MM.1S (cell line): ENCODE measurements at regions not wholly inside any gene's neighbourhood (a gene's known extent, or its start where the extent isn't known, plus 50 kb on each side); places are given as distances from the start of the nearest gene placed in this dataset.

Source experiments
- DNase-seq: peaks from one replicate; pipeline ENCODE4 v3.0.0-alpha.2; 2015
- H2AFZ ChIP-seq: fragments of 300-600 bp; sonication (generic); 2 replicates; pipeline ENCODE4 v1.6.0; 2016; ENCODE audit warnings: antibody characterized with exemption, low read length
- H3F3A ChIP-seq: fragments of 300-600 bp; sonication (generic); 2 replicates; pipeline ENCODE4 v1.6.1; 2016; ENCODE audit warnings: mild to moderate bottlenecking, antibody characterized with exemption, low read length, moderate library complexity, mixed read lengths; ENCODE audit not compliant: insufficient read depth
- H3K27ac ChIP-seq: fragments of 300-600 bp; sonication (generic); 2 replicates; pipeline ENCODE4 v1.5.1; 2016; ENCODE audit warnings: mild to moderate bottlenecking, low read length
- H3K27me3 ChIP-seq: fragments of 300-600 bp; sonication (generic); replicated peaks from 2 replicates; pipeline ENCODE4 v1.6.0; 2016; ENCODE audit warnings: low read length; ENCODE audit not compliant: insufficient read depth
- H3K36me3 ChIP-seq: fragments of 300-600 bp; sonication (generic); replicated peaks from 2 replicates; pipeline ENCODE4 v1.6.1; 2016; ENCODE audit warnings: mild to moderate bottlenecking, low read length, mixed read lengths; ENCODE audit not compliant: insufficient read depth
- H3K4me1 ChIP-seq: fragments of 300-600 bp; sonication (generic); 2 replicates; pipeline ENCODE4 v1.6.1; 2016; ENCODE audit warnings: low read length, mixed read lengths
- H3K4me2 ChIP-seq: fragments of 300-600 bp; sonication (generic); 2 replicates; pipeline ENCODE4 v1.6.0; 2016; ENCODE audit warnings: low read depth, low read length
- H3K4me3 ChIP-seq: fragments of 300-600 bp; sonication (generic); 2 replicates; pipeline ENCODE4 v1.5.1; 2016; ENCODE audit warnings: low read length, mixed read lengths
- H3K79me2 ChIP-seq: fragments of 300-600 bp; sonication (generic); 2 replicates; pipeline ENCODE4 v1.6.1; 2016; ENCODE audit warnings: mixed run types, low read length, mixed read lengths
- H3K9ac ChIP-seq: fragments of 300-600 bp; sonication (generic); 2 replicates; pipeline ENCODE4 v1.6.1; 2016; ENCODE audit warnings: low read length, mixed read lengths
- H3K9me2 ChIP-seq: fragments of 300-600 bp; sonication (generic); replicated peaks from 2 replicates; pipeline ENCODE4 v1.6.1; 2016; ENCODE audit warnings: mild to moderate bottlenecking, low read length, mixed read lengths; ENCODE audit not compliant: insufficient read depth
- H3K9me3 ChIP-seq: fragments of 300-600 bp; sonication (generic); replicated peaks from 2 replicates; pipeline ENCODE4 v1.6.1; 2016; ENCODE audit warnings: mild to moderate bottlenecking, low read length, mixed read lengths; ENCODE audit not compliant: insufficient read depth
- H4K20me1 ChIP-seq: fragments of 300-600 bp; sonication (generic); 2 replicates; pipeline ENCODE4 v1.6.1; 2016; ENCODE audit warnings: mild to moderate bottlenecking, low read length, moderate library complexity, mixed read lengths; ENCODE audit not compliant: insufficient read depth
- EZH2 ChIP-seq: fragments of 300-600 bp; sonication (generic); optimal IDR thresholded peaks from 2 replicates; pipeline ENCODE3; 2017; ENCODE audit warnings: low read depth, mild to moderate bottlenecking, antibody characterized with exemption, low read length, mixed read lengths
- EZH2phosphoT487 ChIP-seq: fragments of 300-600 bp; sonication (generic); IDR thresholded peaks from 2 replicates; pipeline ENCODE4 v1.6.1; 2018; ENCODE audit warnings: antibody characterized with exemption, low read length
- TF ChIP-seq, protein P1 (sequence below): fragments of 300-600 bp; sonication (generic); IDR thresholded peaks from 2 replicates; pipeline ENCODE4 v1.5.1; 2016; ENCODE audit warnings: antibody characterized with exemption, low read length, mixed read lengths

DNA sequence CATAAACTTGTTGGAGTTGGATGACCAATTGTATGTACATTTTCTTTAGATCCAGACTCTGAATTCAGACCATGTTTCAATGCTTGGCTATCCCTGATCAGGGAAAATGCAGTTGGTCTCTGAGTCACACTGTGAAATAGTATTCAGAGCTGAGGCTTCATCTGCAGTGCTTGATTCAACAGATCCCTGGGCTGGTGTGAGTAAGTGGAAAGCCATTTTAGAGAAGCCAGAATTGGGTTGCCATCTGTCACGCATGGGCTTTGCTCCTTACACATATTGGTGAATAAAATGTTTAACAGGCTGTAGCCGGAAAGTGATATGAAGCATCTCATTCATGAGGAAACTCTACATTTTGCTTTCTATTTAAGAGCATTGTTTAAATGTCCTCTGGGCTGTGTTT lies 50.0 kb upstream of the ACYP2 start:
- H3K79me2 ChIP-seq = no peaks in the 10 kb centered on the region
- H3K4me3 ChIP-seq = no peak overlapping the region
- H3K9ac ChIP-seq = no peak overlapping the region
- H3K4me2 ChIP-seq = no peak overlapping the region
- TF ChIP-seq EZH2phosphoT487 = no peak
- TF ChIP-seq, protein P1, sequence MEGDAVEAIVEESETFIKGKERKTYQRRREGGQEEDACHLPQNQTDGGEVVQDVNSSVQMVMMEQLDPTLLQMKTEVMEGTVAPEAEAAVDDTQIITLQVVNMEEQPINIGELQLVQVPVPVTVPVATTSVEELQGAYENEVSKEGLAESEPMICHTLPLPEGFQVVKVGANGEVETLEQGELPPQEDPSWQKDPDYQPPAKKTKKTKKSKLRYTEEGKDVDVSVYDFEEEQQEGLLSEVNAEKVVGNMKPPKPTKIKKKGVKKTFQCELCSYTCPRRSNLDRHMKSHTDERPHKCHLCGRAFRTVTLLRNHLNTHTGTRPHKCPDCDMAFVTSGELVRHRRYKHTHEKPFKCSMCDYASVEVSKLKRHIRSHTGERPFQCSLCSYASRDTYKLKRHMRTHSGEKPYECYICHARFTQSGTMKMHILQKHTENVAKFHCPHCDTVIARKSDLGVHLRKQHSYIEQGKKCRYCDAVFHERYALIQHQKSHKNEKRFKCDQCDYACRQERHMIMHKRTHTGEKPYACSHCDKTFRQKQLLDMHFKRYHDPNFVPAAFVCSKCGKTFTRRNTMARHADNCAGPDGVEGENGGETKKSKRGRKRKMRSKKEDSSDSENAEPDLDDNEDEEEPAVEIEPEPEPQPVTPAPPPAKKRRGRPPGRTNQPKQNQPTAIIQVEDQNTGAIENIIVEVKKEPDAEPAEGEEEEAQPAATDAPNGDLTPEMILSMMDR = no peak
- TF ChIP-seq EZH2 = no peak
- peaks cover 30% of the 10 kb centered on the region for H3K4me1 ChIP-seq
- H3F3A ChIP-seq = no peaks in the 10 kb centered on the region
- no peak for DNase-seq
- no peaks in the 10 kb centered on the region for H3K9me2 ChIP-seq
- no peaks in the 10 kb centered on the region for H3K27me3 ChIP-seq
- no peaks in the 10 kb centered on the region for H4K20me1 ChIP-seq
- no peaks in the 10 kb centered on the region for H3K9me3 ChIP-seq
- H3K36me3 ChIP-seq = no peaks in the 10 kb centered on the region
- H3K27ac ChIP-seq = no peak overlapping the region
- H2AFZ ChIP-seq = no peak overlapping the region

DNA sequence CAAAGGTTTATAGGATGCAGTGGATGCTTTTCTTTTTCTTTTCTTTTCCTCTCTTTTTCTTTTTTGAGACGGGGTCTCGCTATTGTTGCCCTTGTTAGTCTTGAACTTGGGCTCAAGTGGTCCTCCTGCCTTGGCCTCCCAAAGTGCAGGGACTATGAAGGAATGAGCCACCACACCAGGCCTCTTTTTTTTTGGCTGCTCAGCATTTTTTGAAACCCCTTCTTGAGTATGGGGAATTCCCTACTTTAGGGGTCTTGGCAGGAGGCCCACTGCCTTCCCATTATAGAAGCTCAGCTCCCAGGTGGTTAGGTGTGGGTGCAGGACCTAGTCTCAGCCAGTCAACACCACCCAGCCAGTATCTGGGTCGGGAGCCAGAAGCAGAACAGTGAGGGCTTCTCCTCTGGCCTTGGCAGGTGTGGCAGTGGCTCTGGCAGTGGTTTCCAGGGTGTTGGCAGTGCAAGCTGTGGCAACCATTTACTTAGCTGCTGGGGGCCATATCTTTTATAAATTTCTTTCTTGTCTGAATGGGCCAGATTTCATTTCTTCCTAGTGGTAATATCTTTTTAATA lies 51.4 kb upstream of the ACYP2 start:
- TF ChIP-seq, protein P1 = no peak
- TF ChIP-seq EZH2phosphoT487 (no peak), EZH2 (no peak)
- Histone ChIP-seq H3K27ac (no peak overlapping the region), H3K4me1 (peaks cover 30% of the 10 kb centered on the region), H3K9ac (no peak overlapping the region), H3K36me3 (no peaks in the 10 kb centered on the region), H3F3A (no peaks in the 10 kb centered on the region), H3K9me3 (no peaks in the 10 kb centered on the region), H3K4me3 (no peak overlapping the region), H2AFZ (no peak overlapping the region), H4K20me1 (no peaks in the 10 kb centered on the region), H3K4me2 (no peak overlapping the region), H3K79me2 (no peaks in the 10 kb centered on the region), H3K9me2 (no peaks in the 10 kb centered on the region), H3K27me3 (no peaks in the 10 kb centered on the region)
- DNase-seq = no peak

DNA sequence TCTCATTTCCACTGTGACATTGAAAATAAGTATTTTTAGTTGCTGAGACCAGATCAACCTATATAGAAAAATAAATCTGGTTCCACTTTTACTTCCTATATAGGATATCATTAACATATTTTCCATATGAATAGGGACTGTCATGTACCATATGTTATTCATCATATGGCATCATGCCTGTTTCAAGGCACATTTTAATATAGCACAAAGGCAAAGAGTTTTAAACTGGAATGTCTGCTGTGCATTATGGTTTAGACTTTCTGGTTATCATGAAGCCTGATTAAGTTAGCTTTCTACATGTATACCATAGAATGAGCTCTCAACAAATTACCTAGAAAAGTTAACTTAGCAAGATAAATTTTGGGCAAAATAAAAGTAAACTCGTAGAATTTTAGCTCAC lies 53.0 kb upstream of the ACYP2 start:
- Histone ChIP-seq H3F3A (no peaks in the 10 kb centered on the region), H3K27me3 (no peaks in the 10 kb centered on the region), H3K4me3 (no peak overlapping the region), H3K79me2 (no peaks in the 10 kb centered on the region), H3K9me3 (no peaks in the 10 kb centered on the region), H3K9me2 (no peaks in the 10 kb centered on the region), H3K27ac (no peak overlapping the region), H3K4me2 (no peak overlapping the region), H3K4me1 (peaks cover 30% of the 10 kb centered on the region), H2AFZ (no peak overlapping the region), H3K9ac (no peak overlapping the region), H3K36me3 (no peaks in the 10 kb centered on the region), H4K20me1 (no peaks in the 10 kb centered on the region)
- no peak for DNase-seq
- TF ChIP-seq EZH2phosphoT487 (no peak), EZH2 (no peak)
- TF ChIP-seq, protein P1 = no peak
